IPS DF 6.9 (cell line): ENCODE measurements at regions not wholly inside any gene's neighbourhood (a gene's known extent, or its start where the extent isn't known, plus 50 kb on each side); places are given as distances from the start of the nearest gene placed in this dataset.
"Not testable (repeated sequence)": the region's sequence is repeated elsewhere in the genome, so short reads cannot be mapped to it uniquely, and the experiment has no call there.

ENCODE experiments used
- DNase-seq: peaks from one replicate; pipeline ENCODE4 v3.0.0-alpha.2; 2013; ENCODE audit warnings: low read depth, low spot score
- H3K27ac ChIP-seq: one replicate; pipeline ENCODE4 v1.5.1; 2013; ENCODE audit warnings: low read length, control low read depth
- H3K27me3 ChIP-seq: 2 replicates; pipeline ENCODE4 v1.6.1; 2013; ENCODE audit warnings: mild to moderate bottlenecking, low read length; ENCODE audit not compliant: control insufficient read depth, insufficient read depth
- H3K36me3 ChIP-seq: 2 replicates; pipeline ENCODE4 v1.6.1; 2013; ENCODE audit warnings: low read length; ENCODE audit not compliant: control insufficient read depth, insufficient read depth
- H3K4me1 ChIP-seq: 2 replicates; pipeline ENCODE4 v1.6.1; 2013; ENCODE audit warnings: low read length; ENCODE audit not compliant: control insufficient read depth, insufficient read depth
- H3K4me3 ChIP-seq: 2 replicates; pipeline ENCODE4 v1.5.1; 2013; ENCODE audit warnings: mild to moderate bottlenecking, low read length
- H3K9me3 ChIP-seq: 2 replicates; pipeline ENCODE4 v1.6.1; 2013; ENCODE audit warnings: low read length, inconsistent platforms; ENCODE audit not compliant: control insufficient read depth, insufficient read depth
- whole genome bisulfite sequencing: extraction: QIAGEN DNeasy Blood & Tissue Kit; methylation state at CpG from one replicate; pipeline ENCODE4 v1.1.7; 2013; ENCODE audit warnings: mixed read lengths, missing lambda C conversion rate; ENCODE audit not compliant: insufficient read length, insufficient coverage; 5-methylcytosine and 5-hydroxymethylcytosine counted together

DNA sequence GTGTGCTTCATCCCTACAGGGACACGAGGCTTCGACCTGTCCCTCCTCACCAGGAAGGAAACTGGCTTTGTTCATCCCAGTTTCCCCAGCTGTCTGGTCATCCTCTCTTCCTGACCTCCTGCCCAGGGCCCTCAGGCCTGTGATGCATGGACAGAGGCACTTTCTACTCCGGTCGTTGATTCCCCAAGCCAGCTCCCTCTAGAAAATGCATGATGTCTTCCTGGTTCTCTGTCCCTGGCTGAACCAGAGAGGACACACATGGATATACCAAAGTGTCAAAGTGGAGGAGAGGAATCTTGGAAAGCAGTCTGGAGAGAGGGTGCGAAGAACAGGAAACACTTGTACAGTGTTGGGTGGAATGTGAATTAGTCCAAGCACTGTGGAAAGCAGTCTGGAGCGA lies 501.4 kb downstream of the TMEM121 start:
- not testable (repeated sequence) for H3K36me3 ChIP-seq, H3K4me1 ChIP-seq, DNase-seq, H3K27ac ChIP-seq, H3K27me3 ChIP-seq, H3K4me3 ChIP-seq
- WGBS, result no CpG with 5 or more reads among the region's 6 CpGs
- H3K9me3 ChIP-seq, result peaks cover 17% of the 10 kb centered on the region

DNA sequence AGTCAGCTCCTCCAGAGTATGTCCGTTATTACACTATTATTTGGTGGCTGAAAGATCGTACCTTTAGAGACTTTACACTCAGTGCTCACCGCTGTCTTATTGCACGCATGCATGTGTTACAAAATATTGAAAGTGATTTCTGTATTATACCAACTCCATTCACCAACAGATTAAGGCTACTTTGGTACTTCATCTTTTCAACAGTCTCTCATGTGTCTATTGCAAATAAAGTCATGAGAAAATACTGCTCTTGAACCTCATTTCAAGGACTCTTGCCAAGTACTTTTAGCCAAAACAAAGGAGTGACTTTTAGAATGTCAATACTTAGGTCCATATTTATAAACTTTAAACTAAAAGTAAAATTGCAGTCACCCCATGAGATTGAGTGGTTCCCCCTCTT lies 503.6 kb downstream of the TMEM121 start:
- DNase-seq, result no peak
- H3K27ac ChIP-seq, result no peak overlapping the region
- no peaks in the 10 kb centered on the region for H3K36me3 ChIP-seq
- no peaks in the 10 kb centered on the region for H3K27me3 ChIP-seq
- no CpG with 5 or more reads among the region's 4 CpGs for WGBS
- no peak overlapping the region for H3K4me3 ChIP-seq
- no peaks in the 10 kb centered on the region for H3K4me1 ChIP-seq
- peaks cover 21% of the 10 kb centered on the region for H3K9me3 ChIP-seq

DNA sequence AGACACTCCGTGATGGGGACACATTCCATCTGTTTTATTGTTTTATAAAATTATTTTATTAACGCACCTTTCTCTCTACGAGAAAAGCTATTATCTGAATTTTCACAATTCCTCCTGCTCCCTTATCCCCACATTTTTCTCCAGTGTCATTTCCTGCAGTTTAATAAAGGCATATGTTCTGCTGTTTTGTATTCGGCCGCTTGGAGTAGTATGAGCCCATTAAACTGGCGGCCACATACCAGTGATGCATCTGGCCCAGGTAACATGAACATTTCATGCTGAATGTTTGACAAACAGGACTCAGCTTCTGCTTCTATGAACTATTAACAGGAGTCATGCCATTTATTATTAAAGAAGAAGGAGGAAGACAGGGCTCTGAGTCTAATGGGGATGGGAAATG lies 511.0 kb downstream of the TMEM121 start:
- no peaks in the 10 kb centered on the region for H3K36me3 ChIP-seq
- no peaks in the 10 kb centered on the region for H3K4me1 ChIP-seq
- H3K27me3 ChIP-seq, result no peaks in the 10 kb centered on the region
- no peak for DNase-seq
- H3K9me3 ChIP-seq, result peaks cover 14% of the 10 kb centered on the region
- no peak overlapping the region for H3K27ac ChIP-seq
- no peak overlapping the region for H3K4me3 ChIP-seq
- no CpG with 5 or more reads among the region's 6 CpGs for WGBS

DNA sequence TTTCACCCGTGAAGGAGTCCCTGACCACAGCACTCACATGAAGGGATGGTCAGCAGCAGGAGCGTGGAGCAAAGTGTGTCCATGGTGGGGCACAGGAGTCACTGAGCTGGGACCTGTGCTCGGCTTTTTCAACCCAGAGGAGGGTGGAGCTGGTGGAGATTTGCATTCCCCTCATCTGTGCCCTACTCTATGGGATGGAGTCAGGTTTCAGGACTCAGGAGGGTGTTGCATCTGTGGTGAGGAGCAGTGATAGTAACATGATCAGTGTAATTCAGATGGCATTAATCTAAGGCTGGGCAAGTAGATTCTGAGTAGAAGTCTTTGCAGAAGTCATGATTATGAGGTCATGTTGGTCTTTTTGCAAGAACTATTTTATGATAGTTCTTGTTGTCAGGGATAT lies 511.9 kb downstream of the TMEM121 start:
- no peak overlapping the region for H3K27ac ChIP-seq
- WGBS, result no CpG with 5 or more reads among the region's 3 CpGs
- H3K4me1 ChIP-seq, result no peaks in the 10 kb centered on the region
- H3K27me3 ChIP-seq, result no peaks in the 10 kb centered on the region
- H3K9me3 ChIP-seq, result peaks cover 11% of the 10 kb centered on the region
- DNase-seq, result no peak
- no peaks in the 10 kb centered on the region for H3K36me3 ChIP-seq
- no peak overlapping the region for H3K4me3 ChIP-seq

DNA sequence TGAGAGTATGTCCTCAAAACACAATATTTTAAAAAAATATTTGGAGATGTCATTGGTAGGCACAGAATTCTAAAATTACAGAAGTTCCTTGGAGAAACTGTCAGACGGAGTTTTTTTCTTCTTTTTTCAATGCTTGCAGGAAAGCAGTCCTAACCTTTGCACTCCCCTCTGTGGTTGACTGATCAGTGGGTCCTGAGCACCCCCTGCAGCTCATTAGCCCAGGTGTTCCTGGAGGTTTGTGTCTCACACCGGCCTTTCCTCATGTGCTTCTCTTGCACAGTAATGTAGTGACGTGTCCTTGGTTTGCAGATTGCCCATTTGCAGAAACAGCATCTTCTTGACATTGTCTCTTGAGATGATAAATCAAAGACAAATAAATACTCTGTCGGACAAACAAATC lies 513.0 kb downstream of the TMEM121 start:
- Histone ChIP-seq H3K4me1 (no peaks in the 10 kb centered on the region), H3K4me3 (no peak overlapping the region), H3K9me3 (peaks cover 10% of the 10 kb centered on the region), H3K27me3 (no peaks in the 10 kb centered on the region), H3K27ac (no peak overlapping the region), H3K36me3 (no peaks in the 10 kb centered on the region)
- DNase-seq, result no peak
- no CpG with 5 or more reads among the region's 4 CpGs for WGBS

DNA sequence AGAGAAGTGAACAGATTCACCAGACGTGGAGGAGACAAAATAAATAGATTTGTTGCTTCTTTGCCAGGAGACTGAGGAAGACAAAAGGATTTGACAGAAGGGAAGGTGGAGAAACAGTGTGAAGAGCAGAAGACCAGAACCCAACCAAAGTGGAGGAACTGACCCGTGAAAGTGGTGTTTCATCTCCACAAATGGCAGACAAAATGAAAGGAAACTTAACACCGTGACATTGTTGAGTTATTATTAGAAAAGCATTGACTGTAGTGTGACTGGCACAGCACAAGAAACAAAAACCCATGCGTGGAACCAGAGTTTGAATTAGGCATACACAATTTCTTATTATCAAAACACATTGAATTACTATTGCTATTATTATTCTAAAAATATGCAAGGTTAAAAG lies 518.1 kb downstream of the TMEM121 start:
- DNase-seq, result no peak
- H3K36me3 ChIP-seq, result no peaks in the 10 kb centered on the region
- H3K27me3 ChIP-seq, result no peaks in the 10 kb centered on the region
- no peaks in the 10 kb centered on the region for H3K4me1 ChIP-seq
- H3K27ac ChIP-seq, result no peak overlapping the region
- WGBS, result no CpG with 5 or more reads among the region's 4 CpGs
- H3K4me3 ChIP-seq, result no peak overlapping the region
- peaks cover 8% of the 10 kb centered on the region for H3K9me3 ChIP-seq

DNA sequence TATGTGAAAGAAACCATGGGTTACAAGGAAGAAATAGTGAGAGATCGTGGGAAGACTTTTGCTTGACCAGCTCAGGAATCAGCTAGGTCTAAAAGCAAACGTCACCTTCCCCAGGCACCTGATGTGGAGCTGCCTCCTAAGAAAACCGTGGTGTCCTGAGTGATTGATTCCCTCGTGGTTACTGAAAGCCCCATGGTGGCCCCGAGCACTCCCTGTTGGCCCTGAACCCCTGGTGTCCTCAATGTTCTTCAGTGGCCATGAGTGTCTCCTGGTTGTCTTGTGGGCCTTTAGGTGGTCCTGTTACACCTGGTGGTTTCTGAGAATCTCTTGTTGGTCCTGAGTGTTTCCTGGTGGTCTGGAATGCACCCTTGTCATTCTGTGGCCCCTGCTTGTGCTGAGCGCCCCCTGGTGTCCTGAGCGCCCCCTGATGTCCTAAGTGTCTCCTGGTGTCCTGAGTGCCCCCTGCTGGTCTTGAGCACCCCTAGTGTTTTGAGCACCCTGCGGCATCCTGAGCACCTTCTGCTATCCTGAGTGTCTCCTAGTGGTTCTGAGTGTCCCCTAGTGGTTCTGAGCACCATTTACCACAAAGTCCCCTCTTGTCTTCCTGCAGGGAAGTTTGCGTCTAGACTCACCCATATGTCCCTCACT lies 518.7 kb downstream of the TMEM121 start:
- Histone ChIP-seq H3K4me1 (no peaks in the 10 kb centered on the region), H3K36me3 (no peaks in the 10 kb centered on the region), H3K4me3 (no peak overlapping the region), H3K9me3 (peaks cover 8% of the 10 kb centered on the region), H3K27me3 (no peaks in the 10 kb centered on the region), H3K27ac (no peak overlapping the region)
- no peak for DNase-seq
- WGBS, result no CpG with 5 or more reads among the region's 9 CpGs

DNA sequence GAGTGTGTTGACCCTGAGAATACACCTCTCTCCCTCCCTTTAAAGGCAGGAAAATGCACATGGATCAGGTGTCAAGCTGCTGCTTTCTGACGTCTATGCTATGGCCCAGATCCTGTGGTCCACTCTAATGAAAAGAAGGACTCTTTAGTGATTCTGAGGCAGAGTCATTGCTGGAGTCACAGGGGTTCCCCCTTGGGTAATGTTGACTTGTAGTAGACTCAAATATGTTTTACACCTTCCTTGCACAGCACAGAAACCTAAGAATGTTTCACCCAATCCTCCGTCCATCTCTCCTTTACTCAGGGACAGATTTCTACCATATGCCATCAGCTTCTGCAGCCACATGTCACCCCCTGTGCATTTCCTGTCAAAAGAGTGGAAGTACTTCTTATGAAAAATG lies 525.4 kb downstream of the TMEM121 start:
- Histone ChIP-seq H3K4me3 (no peak overlapping the region), H3K27me3 (no peaks in the 10 kb centered on the region), H3K9me3 (peaks cover 24% of the 10 kb centered on the region), H3K27ac (no peak overlapping the region), H3K4me1 (no peaks in the 10 kb centered on the region), H3K36me3 (no peaks in the 10 kb centered on the region)
- no CpG with 5 or more reads among the region's 2 CpGs for WGBS
- DNase-seq, result no peak

DNA sequence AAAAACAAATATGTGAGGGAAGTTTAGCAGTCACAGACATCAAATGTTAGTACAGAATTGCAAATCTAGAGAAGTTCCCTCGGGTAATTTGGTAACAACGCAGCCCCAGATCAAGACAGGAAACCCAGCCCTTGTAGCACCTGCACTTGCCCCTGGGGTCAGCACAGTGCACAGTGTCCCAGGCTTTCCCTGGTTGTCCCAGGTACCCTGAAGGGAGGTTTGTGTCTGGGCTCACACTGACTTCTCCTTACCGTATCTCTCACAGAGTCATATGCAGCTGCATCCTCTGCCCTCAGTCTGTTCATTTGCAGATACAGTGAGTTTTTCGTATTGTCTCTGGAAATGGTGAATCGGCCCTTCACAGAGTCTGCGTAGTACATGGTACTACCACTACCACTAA lies 528.9 kb downstream of the TMEM121 start:
- H3K27me3 ChIP-seq, result no peaks in the 10 kb centered on the region
- H3K27ac ChIP-seq, result no peak overlapping the region
- H3K4me1 ChIP-seq, result no peaks in the 10 kb centered on the region
- H3K4me3 ChIP-seq, result no peak overlapping the region
- no peaks in the 10 kb centered on the region for H3K36me3 ChIP-seq
- peaks cover 24% of the 10 kb centered on the region for H3K9me3 ChIP-seq
- no peak for DNase-seq
- WGBS, result no CpG with 5 or more reads among the region's 6 CpGs

DNA sequence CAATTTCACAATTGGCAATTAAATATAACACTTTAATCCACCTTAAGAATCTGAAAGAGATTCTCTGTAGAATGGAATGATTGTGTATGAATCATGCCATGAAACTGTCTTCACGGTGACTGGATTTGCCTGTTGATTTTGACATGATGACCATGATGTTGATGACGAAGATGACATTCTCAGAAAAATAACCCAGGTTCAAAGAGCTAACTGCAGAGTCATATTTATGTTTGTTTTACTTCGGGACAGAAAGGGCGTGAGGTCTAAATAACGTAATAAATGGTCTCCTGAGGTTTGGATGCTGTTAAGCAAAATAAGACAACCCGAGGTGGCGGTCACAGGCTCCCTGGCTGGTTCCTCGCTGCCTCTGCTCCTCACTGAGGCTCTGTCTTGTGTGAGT lies 532.0 kb downstream of the TMEM121 start:
- no peaks in the 10 kb centered on the region for H3K4me1 ChIP-seq
- H3K9me3 ChIP-seq, result peaks cover 17% of the 10 kb centered on the region
- no peak overlapping the region for H3K27ac ChIP-seq
- no peaks in the 10 kb centered on the region for H3K36me3 ChIP-seq
- H3K27me3 ChIP-seq, result no peaks in the 10 kb centered on the region
- no peak overlapping the region for H3K4me3 ChIP-seq
- WGBS, result no CpG with 5 or more reads among the region's 8 CpGs
- DNase-seq, result no peak

DNA sequence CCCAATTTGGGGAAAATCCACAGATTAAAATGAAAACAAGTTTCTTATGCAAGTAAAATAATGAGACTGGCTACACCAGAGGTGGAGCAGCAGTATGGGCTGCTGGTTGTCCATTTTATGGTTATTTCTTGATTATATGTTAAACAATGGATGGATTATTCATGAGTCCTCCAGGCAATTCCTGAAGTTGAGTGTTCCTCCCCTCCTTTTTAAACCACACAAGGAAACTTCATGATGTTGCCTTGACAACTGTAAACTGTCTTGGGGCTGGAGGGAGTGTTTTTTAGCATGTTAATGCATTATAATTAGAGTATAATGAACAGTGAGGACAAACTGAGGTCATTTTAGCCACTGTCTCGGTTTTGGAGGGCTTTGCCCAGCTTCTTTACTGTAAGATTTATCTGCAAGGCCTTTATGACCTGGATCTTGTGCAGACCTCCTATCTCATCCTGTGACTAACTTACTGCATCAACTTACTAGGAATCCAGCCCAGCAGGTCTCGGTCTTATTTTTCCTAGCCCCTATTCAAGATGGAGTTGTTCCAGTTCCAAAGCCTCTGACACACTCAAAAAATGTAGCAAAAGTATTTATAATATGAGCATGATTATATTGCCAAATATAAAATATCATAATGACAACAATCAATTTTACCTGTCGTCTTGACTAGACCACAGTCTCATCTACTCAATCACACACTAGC lies 534.0 kb downstream of the TMEM121 start:
- no peak overlapping the region for H3K27ac ChIP-seq
- H3K27me3 ChIP-seq, result no peaks in the 10 kb centered on the region
- H3K4me3 ChIP-seq, result no peak overlapping the region
- H3K9me3 ChIP-seq, result peaks cover 15% of the 10 kb centered on the region
- no peaks in the 10 kb centered on the region for H3K4me1 ChIP-seq
- WGBS, result no CpG with 5 or more reads among the region's 3 CpGs
- no peak for DNase-seq
- no peaks in the 10 kb centered on the region for H3K36me3 ChIP-seq
